ENCODE measurements at regions not wholly inside any gene's neighbourhood (a gene's known extent, or its start where the extent isn't known, plus 50 kb on each side); places are given as distances from the start of the nearest gene placed in this dataset.
A peak's percentile ranks its signal among the peaks of the same experiment; 100 is the strongest.

GRCh38 chr10:29105516-29106215, 183.2 kb upstream of the LYZL1 start:
- Mint-ChIP-seq H3K27ac (no peak overlapping the region), H3K36me3 (ENCODE audit: low read depth) (no peaks in the 10 kb centered on the region), H3K4me3 (no peak overlapping the region), H3K27me3 (ENCODE audit: low read depth) (peaks cover 8% of the 10 kb centered on the region), H3K4me1 (peaks cover 19% of the 10 kb centered on the region), H3K9me3 (no peaks in the 10 kb centered on the region)
- TF ChIP-seq, protein P1, sequence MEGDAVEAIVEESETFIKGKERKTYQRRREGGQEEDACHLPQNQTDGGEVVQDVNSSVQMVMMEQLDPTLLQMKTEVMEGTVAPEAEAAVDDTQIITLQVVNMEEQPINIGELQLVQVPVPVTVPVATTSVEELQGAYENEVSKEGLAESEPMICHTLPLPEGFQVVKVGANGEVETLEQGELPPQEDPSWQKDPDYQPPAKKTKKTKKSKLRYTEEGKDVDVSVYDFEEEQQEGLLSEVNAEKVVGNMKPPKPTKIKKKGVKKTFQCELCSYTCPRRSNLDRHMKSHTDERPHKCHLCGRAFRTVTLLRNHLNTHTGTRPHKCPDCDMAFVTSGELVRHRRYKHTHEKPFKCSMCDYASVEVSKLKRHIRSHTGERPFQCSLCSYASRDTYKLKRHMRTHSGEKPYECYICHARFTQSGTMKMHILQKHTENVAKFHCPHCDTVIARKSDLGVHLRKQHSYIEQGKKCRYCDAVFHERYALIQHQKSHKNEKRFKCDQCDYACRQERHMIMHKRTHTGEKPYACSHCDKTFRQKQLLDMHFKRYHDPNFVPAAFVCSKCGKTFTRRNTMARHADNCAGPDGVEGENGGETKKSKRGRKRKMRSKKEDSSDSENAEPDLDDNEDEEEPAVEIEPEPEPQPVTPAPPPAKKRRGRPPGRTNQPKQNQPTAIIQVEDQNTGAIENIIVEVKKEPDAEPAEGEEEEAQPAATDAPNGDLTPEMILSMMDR (IDR thresholded peaks at IDR 0.05; ENCODE audit: unreplicated experiment in 3 of 3), result no peak

DNA sequence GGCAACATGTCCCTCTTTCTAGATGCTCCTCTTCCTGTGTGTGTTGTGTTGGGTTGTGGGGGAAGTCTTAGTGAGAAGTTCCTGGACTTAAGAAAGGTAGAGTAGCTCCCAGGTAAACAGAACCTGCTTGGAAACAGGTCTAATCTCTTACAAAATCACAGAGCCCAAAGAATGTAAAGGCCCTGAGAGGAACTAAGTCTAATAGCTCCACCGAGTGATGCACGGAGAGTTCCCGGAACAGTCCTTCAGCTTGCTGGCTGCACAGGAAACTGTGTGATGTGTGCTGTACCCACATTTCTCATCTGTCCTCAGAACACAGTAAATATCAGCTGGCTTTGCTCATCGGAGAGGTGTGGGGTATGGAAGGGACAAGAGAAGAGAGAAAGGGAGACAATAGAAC, 182.6 kb upstream of the LYZL1 start:
- no peak overlapping the region for H3K27ac Mint-ChIP-seq
- peaks cover 15% of the 10 kb centered on the region for H3K4me1 Mint-ChIP-seq
- H3K36me3 Mint-ChIP-seq (ENCODE audit: low read depth), result no peaks in the 10 kb centered on the region
- H3K9me3 Mint-ChIP-seq, result no peaks in the 10 kb centered on the region
- TF ChIP-seq, protein P1 (IDR thresholded peaks at IDR 0.05; ENCODE audit: unreplicated experiment in 3 of 3), result no peak
- H3K4me3 Mint-ChIP-seq, result no peak overlapping the region
- peaks cover 4% of the 10 kb centered on the region for H3K27me3 Mint-ChIP-seq (ENCODE audit: low read depth)

- TF ChIP-seq, protein P1 (IDR thresholded peaks at IDR 0.05; ENCODE audit: unreplicated experiment in 3 of 3), result no peak
- peaks cover 4% of the 10 kb centered on the region for H3K27me3 Mint-ChIP-seq (ENCODE audit: low read depth)
- no peaks in the 10 kb centered on the region for H3K36me3 Mint-ChIP-seq (ENCODE audit: low read depth)
- no peak overlapping the region for H3K4me3 Mint-ChIP-seq
- no peaks in the 10 kb centered on the region for H3K9me3 Mint-ChIP-seq
- H3K27ac Mint-ChIP-seq, result no peak overlapping the region
- H3K4me1 Mint-ChIP-seq, result peaks cover 6% of the 10 kb centered on the region
Observed at GRCh38 chr10:29107866-29108498, 180.9 kb upstream of the LYZL1 start.

GRCh38 chr10:29109707-29110571, 178.9 kb upstream of the LYZL1 start:
- H3K4me3 Mint-ChIP-seq, result no peak overlapping the region
- no peaks in the 10 kb centered on the region for H3K36me3 Mint-ChIP-seq (ENCODE audit: low read depth)
- H3K27me3 Mint-ChIP-seq (ENCODE audit: low read depth), result peaks cover 4% of the 10 kb centered on the region
- H3K27ac Mint-ChIP-seq, result no peak overlapping the region
- TF ChIP-seq, protein P1 (IDR thresholded peaks at IDR 0.05; ENCODE audit: unreplicated experiment in 3 of 3), result no peak
- peaks cover 6% of the 10 kb centered on the region for H3K4me1 Mint-ChIP-seq
- H3K9me3 Mint-ChIP-seq, result peaks cover 6% of the 10 kb centered on the region

GRCh38 chr10:29112827-29113615, 175.8 kb upstream of the LYZL1 start:
- peaks cover 25% of the 10 kb centered on the region for H3K9me3 Mint-ChIP-seq
- H3K4me3 Mint-ChIP-seq, result no peak overlapping the region
- peak overlapping the region; percentile 9 to 27 (median 9) for H3K27ac Mint-ChIP-seq
- H3K36me3 Mint-ChIP-seq (ENCODE audit: low read depth), result peaks cover 5% of the 10 kb centered on the region
- H3K4me1 Mint-ChIP-seq, result no peaks in the 10 kb centered on the region
- TF ChIP-seq, protein P1 (IDR thresholded peaks at IDR 0.05; ENCODE audit: unreplicated experiment in 3 of 3), result no peak
- H3K27me3 Mint-ChIP-seq (ENCODE audit: low read depth), result no peaks in the 10 kb centered on the region

All from nephron (organoid).